Bronchial epithelial cell (primary cell): ENCODE measurements at regions not wholly inside any gene's neighbourhood (a gene's known extent, or its start where the extent isn't known, plus 50 kb on each side); places are given as distances from the start of the nearest gene placed in this dataset.

ENCODE experiments used
- DNase-seq: peaks from one replicate; pipeline ENCODE4 v3.0.0-alpha.2; 2010; ENCODE audit warnings: low read depth
- FAIRE-seq: peaks from 2 replicates; lab custom pipeline; 2011; peaks lifted over from hg19 to GRCh38; lab: Jason Lieb, UNC
- H3K27me3 ChIP-seq: 2 replicates; pipeline ENCODE4 v1.5.1; 2011; ENCODE audit warnings: low read length; ENCODE audit not compliant: control insufficient read depth, insufficient read depth
- H3K36me3 ChIP-seq: 2 replicates; pipeline ENCODE4 v1.5.1; 2011; ENCODE audit warnings: low read length; ENCODE audit not compliant: control insufficient read depth, insufficient read depth
- H3K4me3 ChIP-seq: 2 replicates; pipeline ENCODE4 v1.5.1; 2011; ENCODE audit warnings: mild to moderate bottlenecking, low read depth, low read length, control low read depth
- CTCF ChIP-seq: IDR thresholded peaks from 2 replicates; pipeline ENCODE4 v1.5.1; 2011; ENCODE audit warnings: mild to moderate bottlenecking, moderate library complexity, low read length, control low read depth, inconsistent platforms; ENCODE audit not compliant: insufficient read depth, severe bottlenecking

- no peaks in the 10 kb centered on the region for H3K36me3 ChIP-seq
- FAIRE-seq, result no peak
- peak; percentile 73 for DNase-seq
- H3K4me3 ChIP-seq, result no peak overlapping the region
- no peaks in the 10 kb centered on the region for H3K27me3 ChIP-seq
- no peak for TF ChIP-seq CTCF
These were observed 256.0 kb downstream of the AHR start for GRCh38 chr7:17554341-17555015.

GRCh38 chr7:17556247-17556956, 257.9 kb downstream of the AHR start:
- no peak for TF ChIP-seq CTCF
- Histone ChIP-seq H3K36me3 (no peaks in the 10 kb centered on the region), H3K4me3 (no peak overlapping the region), H3K27me3 (no peaks in the 10 kb centered on the region)
- DNase-seq (no peak), FAIRE-seq (no peak)

GRCh38 chr7:17557251-17557671, 258.8 kb downstream of the AHR start:
- no peaks in the 10 kb centered on the region for H3K27me3 ChIP-seq
- TF ChIP-seq CTCF, result no peak
- no peaks in the 10 kb centered on the region for H3K36me3 ChIP-seq
- no peak for FAIRE-seq
- no peak overlapping the region for H3K4me3 ChIP-seq
- DNase-seq, result peak; percentile 88

GRCh38 chr7:17558135-17558534, 259.7 kb downstream of the AHR start:
- peak; percentile 52 for DNase-seq
- no peak overlapping the region for H3K4me3 ChIP-seq
- no peaks in the 10 kb centered on the region for H3K36me3 ChIP-seq
- H3K27me3 ChIP-seq, result no peaks in the 10 kb centered on the region
- TF ChIP-seq CTCF, result no peak
- no peak for FAIRE-seq

- no peaks in the 10 kb centered on the region for H3K36me3 ChIP-seq
- DNase-seq (peak; percentile 84), FAIRE-seq (no peak)
- TF ChIP-seq CTCF, result no peak
- no peak overlapping the region for H3K4me3 ChIP-seq
- H3K27me3 ChIP-seq, result no peaks in the 10 kb centered on the region
These were observed 260.3 kb downstream of the AHR start for GRCh38 chr7:17558558-17559332.
